ENCODE measurements at regions not wholly inside any gene's neighbourhood (a gene's known extent, or its start where the extent isn't known, plus 50 kb on each side); places are given as distances from the start of the nearest gene placed in this dataset.

DNA sequence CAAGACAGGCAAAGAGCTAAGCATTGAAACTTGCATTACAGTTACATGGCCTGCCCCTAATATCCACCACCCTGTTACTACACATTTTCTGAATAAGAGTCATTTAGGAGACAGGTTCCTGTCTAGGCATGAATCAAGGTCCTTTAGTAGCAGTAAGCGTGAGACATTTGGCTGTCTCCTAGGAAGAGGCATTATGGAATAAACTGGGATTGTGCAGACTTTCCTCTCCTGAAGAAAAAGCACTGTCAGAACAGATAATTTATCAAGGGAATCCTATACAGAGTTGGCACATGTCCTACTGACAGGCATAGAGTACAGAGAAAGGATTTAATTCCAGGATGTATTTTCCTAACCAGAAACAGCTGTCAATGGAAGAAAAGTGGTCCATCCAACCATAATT, 111.9 kb downstream of the INHBA start:
- DNase-seq = no peak

DNA sequence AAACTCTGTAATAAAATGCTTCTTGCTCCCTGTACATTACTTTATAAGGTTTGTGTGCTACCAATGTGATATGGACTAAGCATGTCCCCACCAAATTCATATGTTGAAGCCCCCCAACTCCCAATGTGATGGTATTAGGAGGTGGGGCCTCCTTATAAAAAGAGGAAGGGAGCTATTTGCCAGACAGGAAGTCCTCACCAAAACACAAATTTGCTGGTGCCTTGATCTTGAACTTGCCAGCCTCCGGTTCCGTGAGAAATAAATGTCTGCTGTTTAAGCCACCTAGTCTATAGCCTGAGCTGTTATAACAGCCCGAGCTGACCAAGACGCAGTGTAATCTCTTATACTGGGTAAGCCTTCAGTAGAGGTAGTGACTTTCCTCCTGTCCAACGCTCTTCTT, 114.5 kb downstream of the INHBA start:
- DNase-seq = no peak
- TF ChIP-seq GATA1 (IDR thresholded peaks at IDR 0.05; ENCODE audit: low read depth, low read length) (no peak), POLR2A (IDR thresholded peaks at IDR 0.05; ENCODE audit: low read length) (no peak)

More for the DNA sequence above, 111.9 kb downstream of the INHBA start:
- TF ChIP-seq GATA1 (IDR thresholded peaks at IDR 0.05; ENCODE audit: low read depth, low read length) = no peak
- TF ChIP-seq POLR2A (IDR thresholded peaks at IDR 0.05; ENCODE audit: low read length) = no peak

DNA sequence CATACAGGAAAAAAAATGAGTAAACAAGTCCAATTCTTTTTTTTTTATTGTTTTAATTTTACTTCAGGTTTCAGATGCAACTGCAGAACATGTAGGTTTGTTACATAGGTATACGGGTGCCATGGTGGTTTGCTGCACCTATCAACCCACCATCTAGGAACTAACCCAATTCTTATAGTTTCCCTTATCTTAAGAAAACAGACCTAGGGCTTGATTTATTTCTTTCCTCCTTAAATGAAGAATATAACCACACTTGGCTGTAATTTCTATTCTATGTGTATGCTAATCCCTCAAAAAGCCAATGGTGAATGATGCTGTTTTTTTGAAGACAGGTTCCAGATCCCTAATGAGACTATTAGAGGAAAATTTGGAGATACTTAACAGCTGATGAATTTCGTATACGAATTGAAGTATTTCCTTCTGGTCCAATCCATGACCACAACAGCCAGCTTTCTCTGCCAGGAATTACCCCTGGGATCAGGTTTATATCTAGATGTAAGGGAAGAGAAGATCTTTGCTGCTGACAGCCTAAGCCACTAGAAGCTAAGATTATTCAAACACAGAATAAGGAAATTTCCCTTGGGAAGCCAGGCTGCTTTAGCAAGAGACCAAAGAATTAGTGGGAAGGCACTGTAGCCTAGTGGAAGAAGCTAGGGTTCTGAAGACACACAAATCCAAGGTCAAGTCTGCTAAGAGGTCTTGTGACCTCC, 115.8 kb downstream of the INHBA start:
- no peak for TF ChIP-seq GATA1 (IDR thresholded peaks at IDR 0.05; ENCODE audit: low read depth, low read length)
- TF ChIP-seq POLR2A (IDR thresholded peaks at IDR 0.05; ENCODE audit: low read length) = no peak
- no peak for DNase-seq

DNA sequence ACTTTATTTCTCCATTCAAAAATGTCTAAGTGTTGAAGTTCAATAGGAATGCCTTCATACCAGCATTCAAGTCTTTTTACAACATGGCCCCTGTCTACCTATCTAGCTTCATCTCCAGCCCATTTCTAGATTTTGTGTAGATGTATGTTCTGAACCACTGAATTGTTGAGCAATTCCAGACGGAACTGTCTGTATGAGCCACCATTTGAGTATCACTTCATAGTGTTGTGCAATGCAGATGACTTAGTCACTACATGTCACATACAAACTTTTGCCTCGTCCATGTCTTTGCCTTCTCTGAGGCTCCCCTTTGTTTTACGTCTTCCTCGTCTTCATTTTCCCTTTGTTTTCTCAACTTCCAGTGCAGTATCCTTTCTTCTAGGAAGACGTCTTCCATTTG, 118.1 kb downstream of the INHBA start:
- DNase-seq = no peak
- no peak for TF ChIP-seq POLR2A (IDR thresholded peaks at IDR 0.05; ENCODE audit: low read length)
- no peak for TF ChIP-seq GATA1 (IDR thresholded peaks at IDR 0.05; ENCODE audit: low read depth, low read length)

DNA sequence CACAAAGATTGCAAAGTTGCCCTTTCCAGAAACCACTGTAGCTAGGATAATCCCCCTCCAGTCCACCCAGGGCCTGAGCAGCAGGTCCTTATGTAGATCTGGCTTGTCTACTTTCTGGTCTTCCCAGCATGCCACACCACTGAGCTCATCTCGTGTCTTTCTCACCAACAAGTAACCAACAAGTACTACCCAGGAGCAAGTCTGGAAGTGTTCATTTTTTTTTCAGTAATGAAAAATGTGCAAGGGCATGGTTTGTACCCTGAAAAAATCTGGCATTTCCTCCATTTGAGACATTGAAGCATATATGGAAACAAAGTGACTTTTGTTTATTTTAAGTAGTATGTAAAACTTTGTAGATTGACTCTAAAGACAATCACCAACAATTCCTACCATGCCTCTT, 120.8 kb downstream of the INHBA start:
- DNase-seq = no peak
- TF ChIP-seq POLR2A (IDR thresholded peaks at IDR 0.05; ENCODE audit: low read length) = no peak

DNA sequence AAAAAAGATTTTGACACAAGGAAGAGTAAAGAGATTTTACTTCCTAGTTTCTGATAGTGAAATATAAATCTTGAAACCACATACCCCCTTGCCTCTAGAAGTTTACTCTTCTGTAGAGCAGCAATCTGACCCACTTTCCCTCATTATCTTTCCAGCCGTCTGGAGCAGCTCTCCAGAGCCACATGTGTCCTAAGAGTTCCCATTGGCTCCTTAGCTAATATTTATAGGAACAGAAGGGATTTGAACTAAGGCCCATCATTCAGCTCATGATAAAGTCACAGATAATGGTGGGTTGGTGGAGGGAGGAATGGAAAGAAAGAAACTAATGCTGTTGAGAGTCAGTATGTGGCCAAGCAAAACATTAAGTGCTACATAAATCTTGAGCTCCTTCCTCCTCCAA, 121.8 kb downstream of the INHBA start:
- TF ChIP-seq POLR2A (IDR thresholded peaks at IDR 0.05; ENCODE audit: low read length) = no peak
- TF ChIP-seq GATA1 (IDR thresholded peaks at IDR 0.05; ENCODE audit: low read depth, low read length) = no peak
- DNase-seq = no peak

DNA sequence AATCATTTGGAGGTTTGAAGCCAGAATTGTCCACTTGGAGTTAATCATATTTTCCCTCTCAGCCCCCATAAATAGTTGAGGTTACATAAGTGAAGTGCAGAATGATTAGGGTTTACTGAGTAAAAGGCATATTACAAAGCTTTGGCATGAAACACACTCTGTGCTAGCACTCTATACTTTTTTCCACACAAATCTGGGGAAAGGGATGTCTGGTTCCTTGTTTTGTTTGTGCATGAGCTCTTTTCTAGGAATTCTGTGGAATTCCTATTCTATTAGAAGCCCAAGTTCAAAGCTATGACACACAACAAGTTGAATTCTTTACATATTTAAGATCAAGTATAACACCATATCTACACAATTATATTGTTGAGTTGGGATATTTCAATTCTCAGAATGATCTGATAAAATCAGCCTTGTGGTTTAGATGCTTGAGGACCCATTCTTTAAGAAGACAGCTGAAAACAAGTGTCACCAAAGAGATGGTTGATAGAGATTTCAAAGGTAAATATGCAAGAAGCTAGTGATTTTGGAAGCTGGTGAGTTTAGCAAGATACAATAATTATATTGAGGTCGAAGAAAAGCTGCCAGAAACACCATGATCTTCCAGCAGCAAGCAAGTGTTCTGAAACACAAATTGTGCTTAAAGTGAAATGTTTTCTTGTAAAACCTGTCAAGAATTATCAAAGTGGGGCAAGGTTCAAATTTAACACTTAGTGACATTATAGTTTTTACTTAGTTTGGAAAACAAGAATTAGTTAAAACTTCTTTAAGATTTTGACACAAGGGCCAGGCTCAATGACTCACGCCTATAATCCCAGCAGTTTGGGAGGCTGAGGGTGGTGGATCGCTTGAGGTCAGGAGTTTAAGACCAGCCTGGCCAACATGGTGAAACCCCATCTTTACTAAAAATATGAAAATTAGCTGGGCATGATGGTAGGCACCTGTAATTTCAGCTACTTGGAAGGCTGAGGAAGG, 122.6 kb downstream of the INHBA start:
- DNase-seq = no peak
- TF ChIP-seq GATA1 (IDR thresholded peaks at IDR 0.05; ENCODE audit: low read depth, low read length) = no peak
- no peak for TF ChIP-seq POLR2A (IDR thresholded peaks at IDR 0.05; ENCODE audit: low read length)

DNA sequence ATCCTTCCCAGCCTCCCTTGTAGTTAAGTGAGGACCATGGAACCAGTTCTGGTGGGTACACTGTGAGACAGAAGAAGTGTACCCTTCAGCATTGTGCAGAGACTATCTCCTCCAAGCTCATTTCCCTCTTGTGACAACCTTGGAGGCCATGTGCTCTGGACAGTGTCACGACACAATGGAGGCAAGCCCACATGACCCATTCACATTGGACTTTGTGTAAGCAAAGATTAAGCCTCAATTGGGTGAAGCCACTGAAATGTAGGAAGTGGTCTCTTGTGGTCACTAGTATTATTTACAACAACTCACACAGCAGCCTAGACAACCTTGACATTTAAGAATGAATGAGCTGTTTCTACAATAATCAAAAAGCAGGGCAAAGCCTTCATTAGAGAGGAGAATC, 124.2 kb downstream of the INHBA start:
- no peak for DNase-seq
- no peak for TF ChIP-seq POLR2A (IDR thresholded peaks at IDR 0.05; ENCODE audit: low read length)
- TF ChIP-seq GATA1 (IDR thresholded peaks at IDR 0.05; ENCODE audit: low read depth, low read length) = no peak

DNA sequence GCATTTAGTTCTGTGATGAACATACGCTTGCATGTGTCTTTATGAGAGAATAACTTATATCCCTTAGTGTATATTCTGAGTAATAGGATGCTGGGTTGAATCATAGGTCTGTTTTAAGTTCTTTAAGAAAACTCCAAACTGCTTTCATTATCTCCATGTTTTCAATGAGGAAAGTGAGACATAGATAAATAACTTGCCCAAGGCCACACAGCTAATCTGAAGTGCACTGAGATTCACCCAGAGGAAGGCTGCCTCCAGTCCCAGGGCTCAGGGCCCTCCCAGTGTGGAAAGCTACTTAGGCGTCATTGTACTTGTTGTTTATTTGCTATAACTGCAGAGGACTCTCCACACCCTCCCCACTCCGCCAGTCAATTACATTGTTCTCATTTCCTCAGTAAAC, 126.7 kb downstream of the INHBA start:
- no peak for DNase-seq
- TF ChIP-seq GATA1 (IDR thresholded peaks at IDR 0.05; ENCODE audit: low read depth, low read length) = no peak
- TF ChIP-seq POLR2A (IDR thresholded peaks at IDR 0.05; ENCODE audit: low read length) = no peak

DNA sequence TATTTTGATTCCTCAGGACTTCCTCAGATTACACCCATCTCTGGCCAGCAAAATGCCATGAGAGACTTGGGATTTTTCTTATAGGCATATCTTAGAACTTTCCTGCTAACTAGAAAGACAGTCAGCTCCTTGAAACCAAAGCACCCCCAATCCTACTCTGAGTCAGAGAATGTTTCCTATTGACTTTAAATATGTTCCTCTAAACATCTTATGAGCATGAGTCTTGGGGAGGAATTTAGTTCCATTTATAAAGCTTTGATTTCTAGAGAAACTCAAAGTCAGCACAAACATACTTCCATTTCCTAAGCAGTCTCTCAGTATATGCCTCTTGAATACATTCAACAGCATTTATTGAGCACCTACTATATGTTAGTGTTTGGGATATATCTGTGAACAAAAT, 128.5 kb downstream of the INHBA start:
- DNase-seq = no peak
- TF ChIP-seq POLR2A (IDR thresholded peaks at IDR 0.05; ENCODE audit: low read length) = no peak
- no peak for TF ChIP-seq GATA1 (IDR thresholded peaks at IDR 0.05; ENCODE audit: low read depth, low read length)

DNA sequence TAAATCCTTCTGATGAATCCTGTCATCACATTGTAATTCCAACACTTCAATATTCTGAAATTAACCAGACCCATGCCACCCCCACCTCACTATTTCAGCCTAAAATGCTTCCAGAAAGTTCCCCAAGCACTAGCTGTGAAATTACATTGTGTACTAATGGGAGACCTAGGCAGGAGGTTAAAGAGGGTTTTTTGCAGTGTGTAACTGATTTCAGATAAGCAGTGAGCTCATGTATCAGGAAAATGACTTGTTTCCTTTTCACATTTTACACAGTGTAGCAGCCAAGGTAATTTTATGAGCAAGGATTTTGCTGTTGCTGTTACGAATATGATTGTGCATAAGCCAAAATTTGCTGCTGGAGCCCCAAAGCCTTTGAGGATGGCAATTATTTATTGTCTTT, 129.0 kb downstream of the INHBA start:
- DNase-seq = no peak
- TF ChIP-seq GATA1 (IDR thresholded peaks at IDR 0.05; ENCODE audit: low read depth, low read length) (no peak), POLR2A (IDR thresholded peaks at IDR 0.05; ENCODE audit: low read length) (no peak)

DNA sequence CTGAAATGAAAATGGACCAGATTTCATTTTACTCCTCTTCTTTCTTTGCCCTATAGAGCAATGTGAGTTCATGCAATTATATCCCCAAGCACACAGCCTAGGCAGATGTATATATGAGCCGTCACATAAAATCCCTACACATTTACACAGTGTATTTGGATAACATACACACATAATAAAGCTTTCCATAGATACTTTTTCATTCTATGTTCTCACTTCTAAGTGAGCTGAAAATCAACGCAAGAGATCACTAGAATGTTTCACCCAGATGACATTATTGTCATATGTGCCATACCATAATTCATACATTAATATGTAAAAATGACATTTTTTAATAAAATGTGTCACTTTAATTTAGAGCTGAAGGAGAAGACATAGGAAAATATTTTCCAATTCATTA, 129.4 kb downstream of the INHBA start:
- no peak for DNase-seq
- TF ChIP-seq GATA1 (IDR thresholded peaks at IDR 0.05; ENCODE audit: low read depth, low read length) (no peak), POLR2A (IDR thresholded peaks at IDR 0.05; ENCODE audit: low read length) (no peak)

DNA sequence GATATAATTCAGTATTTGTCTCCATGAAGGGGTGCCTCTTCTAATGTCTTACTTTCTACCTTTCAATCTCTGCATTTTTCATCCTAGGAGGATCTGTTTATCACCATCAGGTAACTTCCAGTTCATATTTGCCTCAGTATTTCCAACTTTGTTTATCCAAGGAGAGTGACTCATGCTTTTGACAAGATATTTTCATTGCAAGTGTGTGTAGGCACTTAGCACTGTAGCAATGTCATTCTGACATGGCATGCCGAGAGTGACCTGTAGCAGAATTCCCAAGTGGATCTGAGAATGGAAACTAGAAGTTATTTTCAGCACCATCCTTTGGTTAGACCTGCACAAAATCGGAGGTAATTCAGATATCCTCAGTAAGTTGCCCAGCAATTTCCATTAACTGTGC, 129.9 kb downstream of the INHBA start:
- no peak for DNase-seq

DNA sequence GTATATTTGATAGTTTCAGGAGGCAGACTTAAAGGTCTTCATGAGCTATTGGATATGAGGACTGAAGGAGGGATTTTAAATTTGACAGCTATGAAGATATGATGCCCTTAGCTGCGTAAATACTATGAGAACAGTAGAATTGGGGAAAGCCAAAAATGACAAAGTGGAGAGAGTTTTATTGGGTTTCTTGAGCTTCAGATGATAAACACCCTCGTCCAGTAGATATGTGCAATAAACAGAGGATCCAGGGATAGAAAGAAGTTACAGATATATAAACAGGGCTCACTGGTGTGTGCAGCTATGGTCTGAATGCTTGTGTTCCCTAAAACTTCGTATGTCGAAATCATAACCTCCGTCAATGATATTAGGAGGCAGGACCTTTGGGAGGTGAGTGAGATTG, 131.3 kb downstream of the INHBA start:
- TF ChIP-seq GATA1 (IDR thresholded peaks at IDR 0.05; ENCODE audit: low read depth, low read length) (no peak), POLR2A (IDR thresholded peaks at IDR 0.05; ENCODE audit: low read length) (no peak)

More for the DNA sequence above, 129.9 kb downstream of the INHBA start:
- no peak for TF ChIP-seq POLR2A (IDR thresholded peaks at IDR 0.05; ENCODE audit: low read length)
- TF ChIP-seq GATA1 (IDR thresholded peaks at IDR 0.05; ENCODE audit: low read depth, low read length) = no peak

DNA sequence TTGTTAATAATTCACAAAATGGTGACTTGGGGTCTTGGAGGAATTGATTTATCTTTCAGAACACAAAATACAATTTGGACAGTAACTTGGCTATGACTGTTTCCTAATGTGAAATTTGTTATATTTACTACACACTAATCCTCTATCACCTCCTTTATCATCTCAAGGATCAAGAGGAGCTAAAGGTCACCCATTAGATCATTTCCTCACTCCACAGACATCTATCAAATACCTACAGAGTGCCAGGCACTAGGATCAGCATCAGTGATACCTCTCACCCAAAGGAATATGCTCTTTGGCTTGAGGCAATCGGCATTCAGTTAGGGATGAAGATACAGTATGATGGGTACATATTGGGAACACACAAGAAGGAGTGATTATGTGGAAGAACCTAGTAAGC, 132.1 kb downstream of the INHBA start:
- no peak for DNase-seq

More for the DNA sequence above, 131.3 kb downstream of the INHBA start:
- no peak for DNase-seq

More for the DNA sequence above, 132.1 kb downstream of the INHBA start:
- no peak for TF ChIP-seq GATA1 (IDR thresholded peaks at IDR 0.05; ENCODE audit: low read depth, low read length)
- TF ChIP-seq POLR2A (IDR thresholded peaks at IDR 0.05; ENCODE audit: low read length) = no peak

Measured in erythroblast (primary cell).